Adipocyte (in vitro differentiated cells): ENCODE measurements at regions not wholly inside any gene's neighbourhood (a gene's known extent, or its start where the extent isn't known, plus 50 kb on each side); places are given as distances from the start of the nearest gene placed in this dataset.

Experiments used
- DNase-seq: peaks from one replicate; pipeline ENCODE4 v3.0.0-alpha.2; 2015; ENCODE audit warnings: low read depth
- H3K27me3 ChIP-seq: replicated peaks from 2 replicates; pipeline ENCODE4 v1.7.0; 2013; ENCODE audit warnings: mild to moderate bottlenecking, low read length, moderate library complexity; ENCODE audit not compliant: control insufficient read depth, insufficient read depth
- H3K36me3 ChIP-seq: 2 replicates; pipeline ENCODE4 v1.7.0; 2013; ENCODE audit warnings: low read length, mild to moderate bottlenecking, moderate library complexity; ENCODE audit not compliant: control insufficient read depth, insufficient read depth, severe bottlenecking
- H3K4me1 ChIP-seq: 2 replicates; pipeline ENCODE4 v1.7.0; 2013; ENCODE audit warnings: mild to moderate bottlenecking, low read length, moderate library complexity; ENCODE audit not compliant: control insufficient read depth, insufficient read depth
- H3K4me3 ChIP-seq: 2 replicates; pipeline ENCODE4 v1.7.0; 2013; ENCODE audit warnings: mild to moderate bottlenecking, low read length, moderate library complexity
- H3K9ac ChIP-seq: 2 replicates; pipeline ENCODE4 v1.7.0; 2013; ENCODE audit warnings: mild to moderate bottlenecking, low read length, moderate library complexity
- H3K9me3 ChIP-seq: 2 replicates; pipeline ENCODE4 v1.7.0; 2013; ENCODE audit warnings: mild to moderate bottlenecking, low read length, moderate library complexity; ENCODE audit not compliant: control insufficient read depth

GRCh38 chr6:164547076-164547475 is 762.3 kb downstream of the C6orf118 start:
- no peaks in the 10 kb centered on the region for H3K4me1 ChIP-seq
- no peak overlapping the region for H3K9ac ChIP-seq
- H3K4me3 ChIP-seq, result no peak overlapping the region
- DNase-seq, result no peak
- H3K36me3 ChIP-seq, result no peaks in the 10 kb centered on the region
- H3K27me3 ChIP-seq, result no peaks in the 10 kb centered on the region
- no peaks in the 10 kb centered on the region for H3K9me3 ChIP-seq

DNA sequence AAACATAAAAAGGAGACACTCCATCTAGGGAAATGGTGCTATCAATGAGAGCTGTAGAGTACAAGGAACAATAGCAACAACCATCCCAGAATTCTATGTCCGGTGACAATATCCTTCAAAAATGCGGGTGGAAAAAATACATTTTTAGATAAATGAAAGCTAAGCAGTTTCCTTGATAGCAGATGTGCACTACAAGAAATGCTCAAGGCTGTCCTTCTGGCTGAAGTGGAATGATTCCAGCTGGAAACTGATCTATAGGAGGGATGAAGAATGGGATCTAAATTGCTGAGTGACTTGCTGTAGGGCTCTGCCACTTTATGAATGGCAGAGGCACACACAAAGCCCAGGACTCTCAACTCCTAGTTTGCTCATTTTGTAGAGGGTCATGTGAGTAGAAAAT is 763.1 kb downstream of the C6orf118 start:
- no peak for DNase-seq
- Histone ChIP-seq H3K9ac (no peak overlapping the region), H3K9me3 (no peaks in the 10 kb centered on the region), H3K36me3 (no peaks in the 10 kb centered on the region), H3K4me1 (no peaks in the 10 kb centered on the region), H3K4me3 (no peak overlapping the region), H3K27me3 (no peaks in the 10 kb centered on the region)

- Histone ChIP-seq H3K27me3 (no peaks in the 10 kb centered on the region), H3K4me3 (no peak overlapping the region), H3K9me3 (no peaks in the 10 kb centered on the region), H3K36me3 (no peaks in the 10 kb centered on the region), H3K9ac (no peak overlapping the region), H3K4me1 (no peaks in the 10 kb centered on the region)
- no peak for DNase-seq
These were observed 775.2 kb downstream of the C6orf118 start for GRCh38 chr6:164534070-164534766.

DNA sequence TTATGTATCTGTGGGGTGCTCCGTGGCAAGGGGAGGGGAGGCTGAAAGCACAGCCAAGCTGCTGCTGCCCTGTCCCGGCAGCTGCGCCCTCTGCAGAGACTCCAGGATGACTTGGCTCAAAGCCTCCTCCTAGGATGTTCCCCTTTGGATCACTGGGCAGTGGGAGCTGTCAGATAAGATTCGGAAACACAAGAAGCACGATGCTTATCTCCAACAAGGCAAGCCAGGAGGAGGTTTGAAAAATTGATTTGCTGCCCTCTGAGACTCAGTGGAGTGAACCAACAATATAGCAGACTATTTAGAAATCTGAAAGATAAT is 776.4 kb downstream of the C6orf118 start:
- DNase-seq, result no peak

GRCh38 chr6:164532198-164533044 is 777.0 kb downstream of the C6orf118 start:
- Histone ChIP-seq H3K4me3 (no peak overlapping the region), H3K9me3 (no peaks in the 10 kb centered on the region), H3K4me1 (no peaks in the 10 kb centered on the region), H3K36me3 (no peaks in the 10 kb centered on the region), H3K9ac (no peak overlapping the region), H3K27me3 (no peaks in the 10 kb centered on the region)
- DNase-seq, result no peak

More for the DNA sequence above, 776.4 kb downstream of the C6orf118 start:
- Histone ChIP-seq H3K9ac (no peak overlapping the region), H3K9me3 (no peaks in the 10 kb centered on the region), H3K36me3 (no peaks in the 10 kb centered on the region), H3K27me3 (no peaks in the 10 kb centered on the region), H3K4me3 (no peak overlapping the region), H3K4me1 (no peaks in the 10 kb centered on the region)

DNA sequence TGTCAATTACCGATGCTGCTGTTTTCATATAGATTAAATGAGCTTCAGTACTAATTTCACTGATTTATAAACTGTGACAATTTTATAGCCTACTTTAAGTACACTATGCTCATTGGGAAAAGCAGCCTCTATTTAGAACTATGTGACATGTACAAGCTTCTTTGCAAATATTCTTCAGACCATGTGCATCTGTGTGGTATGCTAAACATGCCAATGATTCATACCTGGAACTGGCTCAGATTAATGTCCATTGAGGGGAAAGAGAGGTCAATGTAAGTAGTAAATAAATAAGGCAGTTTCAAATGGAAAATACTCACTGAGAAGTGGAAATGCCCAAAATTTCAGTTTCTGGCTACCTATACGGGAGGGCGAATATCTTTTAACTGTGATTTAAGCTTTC is 777.7 kb downstream of the C6orf118 start:
- no peak overlapping the region for H3K4me3 ChIP-seq
- no peak for DNase-seq
- H3K4me1 ChIP-seq, result no peaks in the 10 kb centered on the region
- H3K9ac ChIP-seq, result no peak overlapping the region
- H3K9me3 ChIP-seq, result no peaks in the 10 kb centered on the region
- H3K36me3 ChIP-seq, result no peaks in the 10 kb centered on the region
- no peaks in the 10 kb centered on the region for H3K27me3 ChIP-seq

- no peaks in the 10 kb centered on the region for H3K36me3 ChIP-seq
- no peaks in the 10 kb centered on the region for H3K27me3 ChIP-seq
- no peak overlapping the region for H3K9ac ChIP-seq
- H3K4me1 ChIP-seq, result no peaks in the 10 kb centered on the region
- no peak for DNase-seq
- H3K9me3 ChIP-seq, result peaks cover 5% of the 10 kb centered on the region
- no peak overlapping the region for H3K4me3 ChIP-seq
These were observed 780.9 kb downstream of the C6orf118 start for GRCh38 chr6:164528539-164528938.

DNA sequence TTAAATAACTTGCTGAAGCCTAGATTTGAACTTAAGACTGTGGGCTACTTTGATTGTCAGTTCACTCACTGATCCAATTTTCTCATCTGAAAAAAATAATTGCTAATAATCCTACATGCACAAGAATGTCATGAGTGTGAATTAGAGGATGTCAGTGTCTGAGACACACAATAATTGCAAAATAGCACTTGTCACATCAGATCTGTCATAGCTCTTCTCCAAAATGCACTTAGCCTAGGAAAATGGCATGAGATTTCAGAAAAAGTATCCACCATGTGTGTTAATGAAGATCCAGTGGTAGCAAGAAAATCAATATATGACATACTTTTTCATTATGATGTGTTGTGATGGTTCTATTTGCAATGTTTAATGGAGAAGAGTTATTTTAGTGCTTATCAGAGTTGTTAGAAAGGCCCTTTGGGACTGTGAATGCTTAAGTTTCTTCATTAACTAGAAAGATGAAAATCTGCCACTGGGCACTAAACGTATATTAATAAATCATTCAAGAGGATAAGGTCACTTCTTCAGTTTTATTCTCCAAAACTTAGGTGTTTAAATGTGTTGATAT is 786.2 kb downstream of the C6orf118 start:
- Histone ChIP-seq H3K4me3 (no peak overlapping the region), H3K27me3 (no peaks in the 10 kb centered on the region), H3K9me3 (peaks cover 5% of the 10 kb centered on the region), H3K36me3 (no peaks in the 10 kb centered on the region), H3K4me1 (no peaks in the 10 kb centered on the region), H3K9ac (no peak overlapping the region)
- DNase-seq, result no peak

DNA sequence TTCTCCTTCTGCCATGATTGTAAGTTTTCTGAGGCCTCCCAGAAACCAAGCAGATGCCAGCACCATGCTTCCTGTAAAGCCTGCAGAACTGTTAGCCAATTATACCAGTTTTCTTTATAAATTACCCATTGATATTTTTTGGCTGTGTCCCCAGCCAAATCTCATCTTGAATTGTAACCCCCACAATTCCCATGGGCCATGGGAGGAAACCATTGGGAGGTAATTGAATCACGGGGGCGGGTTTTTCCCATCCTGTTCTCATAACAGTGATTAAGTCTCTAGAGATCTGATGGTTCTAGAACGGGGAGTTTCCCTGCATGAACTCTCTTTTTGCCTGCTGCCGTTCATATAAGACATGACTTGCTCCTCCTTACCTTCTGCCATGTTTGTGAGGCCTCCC is 788.5 kb downstream of the C6orf118 start:
- Histone ChIP-seq H3K9ac (no peak overlapping the region), H3K36me3 (no peaks in the 10 kb centered on the region), H3K4me1 (no peaks in the 10 kb centered on the region), H3K4me3 (no peak overlapping the region), H3K9me3 (peaks cover 5% of the 10 kb centered on the region), H3K27me3 (no peaks in the 10 kb centered on the region)
- no peak for DNase-seq

DNA sequence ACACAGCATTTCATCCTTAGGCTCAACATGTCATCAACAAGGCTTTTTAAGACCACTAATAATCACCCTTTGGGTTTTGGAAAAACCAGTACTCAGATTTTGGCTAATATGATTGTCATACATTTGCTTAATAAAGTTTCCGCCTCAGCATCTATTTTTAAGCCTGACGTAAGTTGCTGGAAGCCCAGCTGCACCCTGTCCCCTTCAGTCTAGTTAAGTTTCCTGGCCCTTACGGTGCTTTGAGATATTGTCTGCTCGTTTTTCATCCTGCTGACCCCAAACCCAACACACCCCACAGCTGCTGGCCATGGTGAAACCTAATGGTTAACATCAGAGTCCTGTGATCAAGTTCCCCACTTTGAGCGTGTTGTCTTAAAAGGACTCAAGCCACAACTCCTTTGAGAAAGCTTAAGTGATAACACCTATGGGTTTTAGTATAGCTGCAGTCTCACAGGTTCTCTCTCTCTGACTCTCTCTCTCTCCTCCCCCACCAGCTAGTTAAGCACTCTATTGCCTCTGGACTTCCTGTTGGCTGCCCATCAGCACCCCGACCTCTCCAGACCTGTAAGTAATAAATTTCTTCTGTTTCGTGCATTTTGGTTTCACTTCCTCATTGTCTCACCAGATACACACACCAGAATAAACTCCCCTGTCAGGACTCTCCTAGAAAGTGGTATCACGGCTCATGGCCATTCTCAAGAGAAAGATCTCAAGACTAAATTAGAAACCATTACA is 802.0 kb downstream of the C6orf118 start:
- Histone ChIP-seq H3K4me3 (peak overlapping the region; percentile 54), H3K9me3 (no peaks in the 10 kb centered on the region), H3K36me3 (no peaks in the 10 kb centered on the region), H3K27me3 (no peaks in the 10 kb centered on the region), H3K9ac (no peak overlapping the region), H3K4me1 (no peaks in the 10 kb centered on the region)
- no peak for DNase-seq

GRCh38 chr6:164505425-164505824 is 804.0 kb downstream of the C6orf118 start:
- Histone ChIP-seq H3K27me3 (no peaks in the 10 kb centered on the region), H3K9me3 (no peaks in the 10 kb centered on the region), H3K36me3 (no peaks in the 10 kb centered on the region), H3K4me1 (no peaks in the 10 kb centered on the region), H3K4me3 (no peak overlapping the region), H3K9ac (no peak overlapping the region)
- no peak for DNase-seq
